Stomach (tissue), 4 donors: ENCODE measurements at regions not wholly inside any gene's neighbourhood (a gene's known extent, or its start where the extent isn't known, plus 50 kb on each side); places are given as distances from the start of the nearest gene placed in this dataset.

ENCODE experiments used
- CTCF ChIP-seq, 7 experiments: fragments of 450-650 bp in 4 of 7; fragments of 200-600 bp in 3 of 7; sonication (generic) in 3 of 7; IDR thresholded peaks; one replicate each; pipeline ENCODE4 v1.5.1; 2016 to 2019; ENCODE audit warnings: antibody characterized with exemption in 7 of 7, control low read depth in 2 of 7, mild to moderate bottlenecking in 1 of 7
- EP300 ChIP-seq: sonication (generic); formaldehyde crosslinking; IDR thresholded peaks from one replicate; pipeline ENCODE4 v1.6.1; 2017; ENCODE audit warnings: antibody characterized with exemption
- POLR2A ChIP-seq, 4 donors: fragments of 450-650 bp; IDR thresholded peaks; one replicate each; pipeline ENCODE4 v1.6.1; 2016; ENCODE audit warnings: antibody characterized with exemption in 4 of 4, control low read depth in 2 of 4, mild to moderate bottlenecking in 1 of 4, moderate library complexity in 1 of 4

GRCh38 chr20:56842056-56842455, 212.9 kb downstream of the TFAP2C start:
- TF ChIP-seq CTCF (IDR thresholded peaks at IDR 0.05) = no peak
- TF ChIP-seq POLR2A (IDR thresholded peaks at IDR 0.05) = no peak
- TF ChIP-seq EP300 = no peak
